H54 (cell line): ENCODE measurements at regions not wholly inside any gene's neighbourhood (a gene's known extent, or its start where the extent isn't known, plus 50 kb on each side); places are given as distances from the start of the nearest gene placed in this dataset.
"Not testable (repeated sequence)": the region's sequence is repeated elsewhere in the genome, so short reads cannot be mapped to it uniquely, and the experiment has no call there.

Experiments used
- DNase-seq: peaks from one replicate; pipeline ENCODE4 v3.0.0; 2011; ENCODE audit warnings: low spot score, mixed read lengths; ENCODE audit not compliant: insufficient read length
- FAIRE-seq: peaks from 3 replicates; lab custom pipeline; 2011; peaks lifted over from hg19 to GRCh38; lab: Jason Lieb, UNC
- POLR2A ChIP-seq: IDR thresholded peaks from 2 replicates; pipeline ENCODE4 v1.6.1; 2011; ENCODE audit warnings: low read depth, mild to moderate bottlenecking, low read length

DNA sequence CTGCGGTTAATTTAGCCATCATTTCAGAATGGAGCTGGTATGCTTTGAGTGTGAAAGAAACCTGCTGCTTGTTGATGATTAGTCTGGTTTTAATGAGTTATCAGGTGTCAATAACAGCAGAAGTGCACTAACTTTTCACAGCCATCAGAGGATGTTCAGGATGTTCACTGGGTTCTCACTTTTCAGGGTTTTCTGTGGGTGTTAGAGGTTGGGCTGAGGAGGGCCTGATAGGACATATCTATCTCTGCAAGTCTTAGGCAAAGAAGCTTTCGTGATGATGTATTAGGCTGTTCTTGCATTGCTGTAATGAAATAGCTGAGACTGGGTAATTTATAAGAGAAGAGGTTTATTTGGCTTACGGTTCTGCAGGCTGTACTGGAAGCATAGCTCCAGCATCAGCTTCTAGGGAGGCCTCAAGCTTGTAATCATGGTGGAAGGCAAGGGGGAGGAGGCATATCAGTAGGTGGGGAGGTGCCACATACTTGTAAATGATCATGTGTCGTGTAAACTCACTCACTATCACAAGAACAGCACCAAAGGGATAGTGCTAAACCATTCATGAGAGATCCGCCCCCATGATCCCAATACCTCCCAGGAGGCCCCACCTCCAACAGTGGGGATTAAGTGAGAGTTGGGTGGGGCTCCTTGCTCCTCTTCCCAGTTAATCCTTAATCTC is 376.2 kb downstream of the NPIPA7 start:
- FAIRE-seq, DNase-seq: not testable (repeated sequence)

DNA sequence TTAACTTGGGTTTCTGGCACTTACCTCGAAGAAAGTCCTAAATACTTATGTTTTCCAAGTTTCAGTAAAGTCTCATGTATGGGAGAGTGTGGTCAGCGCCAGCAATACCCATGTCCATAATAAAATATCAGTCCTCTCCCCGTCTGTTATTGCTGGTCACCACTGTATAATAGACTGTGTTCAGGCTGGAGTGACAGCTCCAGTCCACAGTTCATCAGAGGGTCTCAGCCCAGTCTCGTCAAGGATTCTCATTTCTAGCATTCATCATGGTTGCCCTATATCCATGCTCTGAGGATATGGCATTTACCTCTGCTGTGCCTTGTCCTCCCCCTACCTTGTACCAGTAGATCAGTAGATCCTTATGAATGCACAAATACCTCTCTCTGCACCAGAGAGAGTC is 384.5 kb downstream of the NPIPA7 start:
- no peak for TF ChIP-seq POLR2A
- FAIRE-seq (no peak), DNase-seq (no peak)

DNA sequence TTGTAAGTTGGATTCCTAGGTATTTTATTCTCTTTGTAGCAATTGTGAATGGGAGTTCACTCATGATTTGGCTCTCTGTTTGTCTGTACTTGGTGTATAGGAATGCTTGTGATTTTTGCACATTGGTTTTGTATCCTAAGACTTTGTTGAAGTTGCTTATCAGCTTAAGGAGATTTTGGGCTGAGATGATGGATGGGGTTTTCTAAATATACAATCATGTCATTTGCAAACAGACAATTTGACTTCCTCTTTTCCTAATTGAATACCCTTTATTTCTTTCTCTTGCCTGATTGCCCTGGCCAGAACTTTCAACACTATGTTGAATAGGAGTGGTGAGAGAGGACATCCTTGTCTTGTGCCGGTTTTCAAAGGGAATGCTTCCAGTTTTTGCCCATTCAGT is 391.8 kb downstream of the NPIPA7 start:
- not testable (repeated sequence) for DNase-seq

DNA sequence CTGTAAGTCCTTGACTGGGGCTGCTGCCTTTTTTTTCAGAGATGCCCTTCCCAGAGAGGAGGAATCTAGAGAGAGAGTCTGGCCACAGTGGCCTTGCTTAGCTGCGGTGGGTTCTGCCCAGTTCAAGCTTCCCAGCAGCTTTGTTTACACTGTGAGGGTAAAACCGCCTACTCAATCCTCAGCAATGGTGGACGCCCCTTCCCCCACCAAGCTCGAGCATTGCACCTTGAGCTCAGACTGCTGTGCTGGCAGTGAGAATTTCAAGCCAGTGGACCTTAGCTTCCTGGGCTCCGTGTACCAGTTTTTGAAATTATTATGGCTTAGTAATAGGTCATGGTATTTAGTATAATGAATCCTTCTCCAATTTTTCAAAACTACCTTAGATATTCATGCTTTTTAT is 395.4 kb downstream of the NPIPA7 start:
- DNase-seq: no peak
- no peak for TF ChIP-seq POLR2A
- no peak for FAIRE-seq

More for the DNA sequence above, 391.8 kb downstream of the NPIPA7 start:
- not testable (repeated sequence) for FAIRE-seq

- DNase-seq (no peak), FAIRE-seq (no peak)
- TF ChIP-seq POLR2A: no peak
These were observed 399.4 kb downstream of the NPIPA7 start for GRCh38 chr16:16778332-16778731.

- DNase-seq: no peak
- no peak for FAIRE-seq
- no peak for TF ChIP-seq POLR2A
These were observed 401.6 kb downstream of the NPIPA7 start for GRCh38 chr16:16780588-16780987.

- FAIRE-seq: no peak
- no peak for DNase-seq
- TF ChIP-seq POLR2A: no peak
These were observed 403.2 kb downstream of the NPIPA7 start for GRCh38 chr16:16782153-16782552.

DNA sequence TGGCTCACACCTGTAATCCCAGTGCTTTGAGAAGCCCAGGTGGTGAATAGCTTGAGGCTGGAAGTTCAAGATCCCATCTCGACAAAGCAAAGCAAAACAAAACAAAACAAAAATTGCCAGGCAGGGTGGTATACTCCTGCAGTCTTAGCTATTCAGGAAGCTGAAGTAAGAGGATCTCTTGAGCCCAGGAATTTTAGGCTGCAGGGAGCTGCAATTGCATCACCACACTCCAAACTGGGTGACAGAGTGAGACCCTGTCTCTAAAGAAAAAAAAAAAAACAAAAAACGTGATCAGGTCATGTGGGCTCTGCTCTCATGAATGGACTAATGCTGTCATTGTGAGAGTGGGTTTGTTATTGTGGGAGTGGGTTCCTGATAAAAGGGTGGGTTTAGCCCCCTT is 409.1 kb downstream of the NPIPA7 start:
- no peak for TF ChIP-seq POLR2A
- FAIRE-seq (no peak), DNase-seq (no peak)

GRCh38 chr16:16790597-16790996 is 411.7 kb downstream of the NPIPA7 start:
- TF ChIP-seq POLR2A: no peak
- FAIRE-seq (no peak), DNase-seq (no peak)

GRCh38 chr16:16791051-16791450 is 412.1 kb downstream of the NPIPA7 start:
- DNase-seq (no peak), FAIRE-seq (no peak)
- TF ChIP-seq POLR2A: no peak

DNA sequence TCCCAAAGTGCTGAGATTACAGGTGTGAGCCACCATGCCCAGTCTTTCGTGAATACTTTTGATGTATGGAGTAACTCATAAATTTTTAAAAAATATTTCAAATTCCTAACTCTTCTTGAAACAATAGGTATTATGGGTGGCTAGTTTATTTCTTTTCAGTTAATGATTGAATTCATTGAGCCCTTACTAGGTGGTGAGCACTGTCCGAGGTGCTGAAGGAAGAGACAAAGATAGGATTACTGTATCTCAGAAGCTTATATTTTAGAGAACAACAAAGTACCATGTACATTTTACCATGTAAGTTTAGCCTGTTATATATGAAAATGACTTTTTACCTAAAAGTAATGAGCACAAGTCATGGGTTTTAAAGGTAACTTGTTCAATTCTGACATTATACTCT is 418.3 kb downstream of the NPIPA7 start:
- TF ChIP-seq POLR2A: no peak
- FAIRE-seq (no peak), DNase-seq (no peak)

- FAIRE-seq (no peak), DNase-seq (no peak)
- TF ChIP-seq POLR2A: no peak
These were observed 419.6 kb downstream of the NPIPA7 start for GRCh38 chr16:16798504-16798903.

GRCh38 chr16:16805809-16806208 is 426.9 kb downstream of the NPIPA7 start:
- DNase-seq: no peak
- no peak for TF ChIP-seq POLR2A
- FAIRE-seq: no peak

GRCh38 chr16:16815641-16816040 is 436.7 kb downstream of the NPIPA7 start:
- FAIRE-seq (no peak), DNase-seq (no peak)
- TF ChIP-seq POLR2A: no peak

- TF ChIP-seq POLR2A: no peak
- FAIRE-seq (no peak), DNase-seq (no peak)
These were observed 438.3 kb downstream of the NPIPA7 start for GRCh38 chr16:16817196-16817595.
